ENCODE measurements at regions not wholly inside any gene's neighbourhood (a gene's known extent, or its start where the extent isn't known, plus 50 kb on each side); places are given as distances from the start of the nearest gene placed in this dataset.

DNA sequence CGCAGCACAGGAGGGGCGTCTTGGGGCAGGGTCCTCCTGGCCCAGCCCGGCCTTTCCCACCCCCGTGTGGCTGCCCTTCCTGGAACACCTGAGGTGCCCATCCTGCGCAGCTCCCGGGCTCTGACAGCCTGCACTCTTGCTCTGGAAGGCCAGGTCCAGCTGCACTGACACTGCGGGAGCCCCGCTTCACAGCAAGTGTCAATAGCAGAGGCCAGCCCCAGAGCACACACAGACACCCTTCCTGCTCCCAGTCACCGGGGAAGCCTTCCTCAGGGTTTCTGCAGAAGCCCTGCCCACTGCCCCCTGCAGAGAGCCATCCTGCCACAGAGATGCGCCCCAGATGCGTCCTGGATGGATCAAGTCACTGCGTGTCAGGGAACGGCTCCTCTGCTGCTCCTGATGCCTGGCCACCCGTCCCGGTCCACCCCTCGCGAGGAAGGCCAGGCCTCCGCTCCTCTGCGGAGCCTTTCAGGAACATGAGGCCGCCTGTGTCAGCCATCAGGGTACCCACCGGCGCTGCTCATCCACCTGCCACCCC is 519.2 kb upstream of the MYT1L start:
- H3K27me3 ChIP-seq (ENCODE audit: control insufficient read depth, insufficient read depth, low read length) = no peaks in the 10 kb centered on the region
- CTCF ChIA-PET = no interaction called here
- POLR2A ChIA-PET = no interaction called here
- no peaks in the 10 kb centered on the region for H3K36me3 ChIP-seq (ENCODE audit: control insufficient read depth, insufficient read depth, low read length)
- no peak overlapping the region for H3K4me3 ChIP-seq (ENCODE audit: low read depth, low read length)
- TF ChIP-seq, protein P1, sequence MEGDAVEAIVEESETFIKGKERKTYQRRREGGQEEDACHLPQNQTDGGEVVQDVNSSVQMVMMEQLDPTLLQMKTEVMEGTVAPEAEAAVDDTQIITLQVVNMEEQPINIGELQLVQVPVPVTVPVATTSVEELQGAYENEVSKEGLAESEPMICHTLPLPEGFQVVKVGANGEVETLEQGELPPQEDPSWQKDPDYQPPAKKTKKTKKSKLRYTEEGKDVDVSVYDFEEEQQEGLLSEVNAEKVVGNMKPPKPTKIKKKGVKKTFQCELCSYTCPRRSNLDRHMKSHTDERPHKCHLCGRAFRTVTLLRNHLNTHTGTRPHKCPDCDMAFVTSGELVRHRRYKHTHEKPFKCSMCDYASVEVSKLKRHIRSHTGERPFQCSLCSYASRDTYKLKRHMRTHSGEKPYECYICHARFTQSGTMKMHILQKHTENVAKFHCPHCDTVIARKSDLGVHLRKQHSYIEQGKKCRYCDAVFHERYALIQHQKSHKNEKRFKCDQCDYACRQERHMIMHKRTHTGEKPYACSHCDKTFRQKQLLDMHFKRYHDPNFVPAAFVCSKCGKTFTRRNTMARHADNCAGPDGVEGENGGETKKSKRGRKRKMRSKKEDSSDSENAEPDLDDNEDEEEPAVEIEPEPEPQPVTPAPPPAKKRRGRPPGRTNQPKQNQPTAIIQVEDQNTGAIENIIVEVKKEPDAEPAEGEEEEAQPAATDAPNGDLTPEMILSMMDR (IDR thresholded peaks at IDR 0.05; ENCODE audit: insufficient read depth, low read depth, low read length) = no peak
- no peak for DNase-seq (ENCODE audit: low read depth)

DNA sequence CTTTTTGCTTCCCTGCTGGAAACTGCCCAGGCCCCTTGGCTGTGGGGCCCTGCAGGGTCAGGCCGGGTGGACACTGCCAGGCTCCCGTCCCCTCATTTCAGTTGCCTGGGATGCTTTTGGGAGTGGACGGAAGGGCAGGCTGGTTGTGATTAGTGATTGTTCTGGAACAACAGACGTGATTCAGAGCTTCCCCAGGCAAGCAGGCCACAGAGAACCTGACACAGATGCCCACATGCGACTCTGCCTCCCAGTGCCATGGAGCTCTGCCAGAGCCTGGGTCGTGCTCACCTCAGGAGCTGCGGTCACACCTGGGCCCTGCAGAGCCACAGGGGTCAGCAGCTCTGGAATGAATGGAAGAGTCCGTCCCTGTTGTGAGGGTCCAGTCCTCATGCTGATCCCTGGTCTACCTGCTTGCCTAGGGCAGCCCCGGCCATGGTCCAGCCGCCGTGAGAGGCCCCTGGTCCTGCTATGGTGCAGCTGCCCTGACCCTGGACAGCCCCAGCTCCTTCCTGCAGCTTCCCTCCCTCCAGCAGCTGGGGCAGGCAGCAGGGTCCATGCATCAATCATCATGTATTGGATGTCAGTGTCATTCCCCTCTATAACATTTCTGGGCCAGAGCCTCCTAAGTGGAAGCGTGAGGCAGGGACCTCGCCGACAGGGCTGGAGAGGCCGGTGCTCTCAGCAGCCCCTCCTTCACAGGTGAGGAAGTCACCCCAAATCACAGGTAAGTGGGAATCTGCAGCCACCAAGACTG is 518.6 kb upstream of the MYT1L start:
- Histone ChIP-seq H3K4me3 (ENCODE audit: low read depth, low read length) (no peak overlapping the region), H3K36me3 (ENCODE audit: control insufficient read depth, insufficient read depth, low read length) (no peaks in the 10 kb centered on the region), H3K27me3 (ENCODE audit: control insufficient read depth, insufficient read depth, low read length) (no peaks in the 10 kb centered on the region)
- TF ChIP-seq, protein P1 (IDR thresholded peaks at IDR 0.05; ENCODE audit: insufficient read depth, low read depth, low read length) = no peak
- DNase-seq (ENCODE audit: low read depth) = no peak
- ChIA-PET CTCF (no interaction called here), POLR2A (no interaction called here)

DNA sequence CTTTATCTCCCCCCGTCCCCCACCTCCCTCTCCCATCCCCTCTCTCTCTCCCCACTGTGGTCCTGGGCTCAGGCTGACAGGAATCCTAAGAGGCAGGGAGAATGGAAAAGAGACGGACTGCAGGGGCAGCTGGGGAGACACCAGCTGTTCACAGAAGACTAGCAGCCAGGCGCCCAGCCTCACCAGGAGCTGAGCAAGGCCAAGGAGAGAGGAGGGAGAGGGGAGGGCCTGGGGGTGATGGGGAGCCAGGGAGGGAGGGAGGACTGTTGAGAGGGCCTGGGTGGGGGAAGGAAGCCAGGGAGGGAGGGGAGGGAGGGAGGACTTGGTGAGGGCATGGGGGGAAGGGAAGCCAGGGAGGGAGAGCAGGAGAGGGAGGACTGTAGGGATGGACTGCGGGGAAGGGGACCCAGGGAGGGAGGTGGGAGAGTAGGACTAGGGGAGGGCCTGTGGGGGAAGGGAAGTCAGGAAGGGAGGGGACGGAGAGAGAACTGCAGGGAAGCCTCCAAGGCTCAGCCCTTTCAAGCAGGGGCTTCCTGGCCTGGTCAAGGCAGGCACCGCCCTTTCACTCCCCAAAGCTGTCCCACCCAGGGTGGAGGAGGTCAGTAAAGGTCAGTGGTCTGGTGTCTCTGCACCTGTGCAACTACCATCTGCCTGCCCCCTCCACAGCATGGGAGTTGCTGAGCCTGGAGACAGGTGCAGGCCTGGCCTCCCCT is 517.7 kb upstream of the MYT1L start:
- ChIA-PET CTCF (no interaction called here), POLR2A (no interaction called here)
- Histone ChIP-seq H3K27me3 (ENCODE audit: control insufficient read depth, insufficient read depth, low read length) (no peaks in the 10 kb centered on the region), H3K36me3 (ENCODE audit: control insufficient read depth, insufficient read depth, low read length) (no peaks in the 10 kb centered on the region), H3K4me3 (ENCODE audit: low read depth, low read length) (no peak overlapping the region)
- TF ChIP-seq, protein P1 (IDR thresholded peaks at IDR 0.05; ENCODE audit: insufficient read depth, low read depth, low read length) = no peak
- no peak for DNase-seq (ENCODE audit: low read depth)

DNA sequence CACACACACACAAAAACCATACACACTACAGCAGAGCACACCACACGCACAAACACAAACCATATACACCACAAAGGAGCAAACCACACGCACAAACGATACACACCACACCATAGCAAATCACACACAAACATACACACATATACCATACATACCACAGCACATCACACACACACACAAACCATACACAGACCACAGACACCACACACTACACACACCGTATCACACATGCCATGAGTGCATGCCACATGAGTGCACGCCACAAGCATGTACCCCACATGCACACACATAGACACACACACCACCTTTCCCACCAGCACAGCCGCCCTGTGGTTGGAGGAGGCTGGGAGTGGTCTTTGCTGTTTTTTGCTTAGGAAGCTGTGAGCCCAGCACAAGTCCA is 517.1 kb upstream of the MYT1L start:
- ChIA-PET CTCF (no interaction called here), POLR2A (no interaction called here)
- no peak overlapping the region for H3K4me3 ChIP-seq (ENCODE audit: low read depth, low read length)
- no peaks in the 10 kb centered on the region for H3K36me3 ChIP-seq (ENCODE audit: control insufficient read depth, insufficient read depth, low read length)
- DNase-seq (ENCODE audit: low read depth) = no peak
- no peaks in the 10 kb centered on the region for H3K27me3 ChIP-seq (ENCODE audit: control insufficient read depth, insufficient read depth, low read length)
- TF ChIP-seq, protein P1 (IDR thresholded peaks at IDR 0.05; ENCODE audit: insufficient read depth, low read depth, low read length) = no peak

DNA sequence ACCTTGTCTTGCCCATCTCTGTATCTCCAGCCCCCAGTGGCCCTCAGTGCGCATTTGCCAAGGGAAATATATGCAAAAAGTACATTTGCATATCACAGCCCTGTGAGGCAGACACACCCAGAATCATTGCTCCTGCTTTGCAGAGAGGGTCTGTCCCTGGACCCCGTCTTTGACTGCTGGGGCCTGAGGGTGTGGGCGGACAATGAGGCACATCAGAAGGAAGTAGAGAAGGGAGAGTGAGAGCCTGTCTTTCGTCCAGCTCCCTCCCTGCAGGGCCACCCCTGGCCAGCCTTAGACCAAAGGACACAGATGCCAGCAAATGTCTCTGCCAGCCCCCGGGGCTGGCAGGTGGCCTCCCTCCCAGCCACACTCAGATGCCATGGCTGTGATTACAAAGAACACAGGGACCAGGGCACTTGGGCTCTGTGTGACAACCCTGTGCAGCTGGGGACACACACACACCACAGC is 516.2 kb upstream of the MYT1L start:
- Histone ChIP-seq H3K4me3 (ENCODE audit: low read depth, low read length) (no peak overlapping the region), H3K36me3 (ENCODE audit: control insufficient read depth, insufficient read depth, low read length) (no peaks in the 10 kb centered on the region), H3K27me3 (ENCODE audit: control insufficient read depth, insufficient read depth, low read length) (no peaks in the 10 kb centered on the region)
- ChIA-PET POLR2A (no interaction called here), CTCF (no interaction called here)
- no peak for DNase-seq (ENCODE audit: low read depth)
- TF ChIP-seq, protein P1 (IDR thresholded peaks at IDR 0.05; ENCODE audit: insufficient read depth, low read depth, low read length) = no peak
